ENCODE measurements at regions not wholly inside any gene's neighbourhood (a gene's known extent, or its start where the extent isn't known, plus 50 kb on each side); places are given as distances from the start of the nearest gene placed in this dataset.

DNA sequence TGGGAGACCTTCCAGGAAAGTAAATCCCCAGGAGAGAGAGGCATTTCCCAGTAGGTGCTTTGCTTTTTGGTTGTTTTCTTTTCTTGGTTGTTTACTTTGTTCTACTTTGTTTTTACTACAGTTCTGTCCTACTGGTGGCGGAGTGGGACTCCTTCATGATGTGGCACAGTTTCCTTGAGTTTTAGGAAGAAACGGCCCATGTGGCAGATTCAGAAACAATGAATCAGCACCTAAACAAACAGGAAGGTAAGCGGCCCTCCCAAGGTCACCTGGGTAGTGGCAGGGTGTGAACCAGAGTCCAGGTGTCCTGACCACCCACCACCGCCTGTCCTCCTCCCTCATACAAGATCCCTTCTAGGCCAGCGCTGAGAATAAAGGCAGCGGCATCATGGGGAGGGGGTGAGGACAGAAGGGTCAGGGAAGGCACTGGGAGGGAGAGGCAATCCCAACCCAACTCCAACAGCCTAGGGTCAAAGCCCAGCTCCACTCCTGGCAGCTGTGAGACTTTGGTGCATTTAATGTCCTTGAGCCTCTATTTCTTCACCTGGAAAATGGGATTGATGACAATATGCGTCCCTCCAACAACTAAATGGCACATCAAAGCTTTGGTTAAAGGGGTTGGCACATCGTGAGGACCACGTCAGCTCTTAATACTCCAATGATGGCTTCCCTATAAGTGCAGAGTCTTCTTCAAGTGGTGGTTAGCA is 111.5 kb upstream of the BCL2L14 start:
- TF ChIP-seq, protein P1, sequence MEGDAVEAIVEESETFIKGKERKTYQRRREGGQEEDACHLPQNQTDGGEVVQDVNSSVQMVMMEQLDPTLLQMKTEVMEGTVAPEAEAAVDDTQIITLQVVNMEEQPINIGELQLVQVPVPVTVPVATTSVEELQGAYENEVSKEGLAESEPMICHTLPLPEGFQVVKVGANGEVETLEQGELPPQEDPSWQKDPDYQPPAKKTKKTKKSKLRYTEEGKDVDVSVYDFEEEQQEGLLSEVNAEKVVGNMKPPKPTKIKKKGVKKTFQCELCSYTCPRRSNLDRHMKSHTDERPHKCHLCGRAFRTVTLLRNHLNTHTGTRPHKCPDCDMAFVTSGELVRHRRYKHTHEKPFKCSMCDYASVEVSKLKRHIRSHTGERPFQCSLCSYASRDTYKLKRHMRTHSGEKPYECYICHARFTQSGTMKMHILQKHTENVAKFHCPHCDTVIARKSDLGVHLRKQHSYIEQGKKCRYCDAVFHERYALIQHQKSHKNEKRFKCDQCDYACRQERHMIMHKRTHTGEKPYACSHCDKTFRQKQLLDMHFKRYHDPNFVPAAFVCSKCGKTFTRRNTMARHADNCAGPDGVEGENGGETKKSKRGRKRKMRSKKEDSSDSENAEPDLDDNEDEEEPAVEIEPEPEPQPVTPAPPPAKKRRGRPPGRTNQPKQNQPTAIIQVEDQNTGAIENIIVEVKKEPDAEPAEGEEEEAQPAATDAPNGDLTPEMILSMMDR (IDR thresholded peaks at IDR 0.05; ENCODE audit: insufficient read depth, low read depth, low read length): no peak
- TF ChIP-seq EZH2 (IDR thresholded peaks at IDR 0.05; ENCODE audit: insufficient read depth, low read length): no peak

Measured in astrocyte (in vitro differentiated cells and primary cell).